SK-N-MC (cell line): ENCODE measurements at regions not wholly inside any gene's neighbourhood (a gene's known extent, or its start where the extent isn't known, plus 50 kb on each side); places are given as distances from the start of the nearest gene placed in this dataset.

Experiments
- EZH2 ChIP-seq: fragments of 200-600 bp; sonication (generic); IDR thresholded peaks from one replicate; pipeline ENCODE4 v1.6.1; 2017; ENCODE audit warnings: antibody characterized with exemption
- FOXP2 ChIP-seq: optimal IDR thresholded peaks from 2 replicates; pipeline ENCODE3; 2011; ENCODE audit warnings: mild to moderate bottlenecking, moderate library complexity; ENCODE audit not compliant: insufficient read depth; ENCODE audit errors: extremely low read length, control extremely low read depth
- POLR2AphosphoS5 ChIP-seq: IDR thresholded peaks from 2 replicates; pipeline ENCODE4 v1.6.1; 2012; ENCODE audit warnings: mild to moderate bottlenecking, low read depth, low read length, borderline replicate concordance

DNA sequence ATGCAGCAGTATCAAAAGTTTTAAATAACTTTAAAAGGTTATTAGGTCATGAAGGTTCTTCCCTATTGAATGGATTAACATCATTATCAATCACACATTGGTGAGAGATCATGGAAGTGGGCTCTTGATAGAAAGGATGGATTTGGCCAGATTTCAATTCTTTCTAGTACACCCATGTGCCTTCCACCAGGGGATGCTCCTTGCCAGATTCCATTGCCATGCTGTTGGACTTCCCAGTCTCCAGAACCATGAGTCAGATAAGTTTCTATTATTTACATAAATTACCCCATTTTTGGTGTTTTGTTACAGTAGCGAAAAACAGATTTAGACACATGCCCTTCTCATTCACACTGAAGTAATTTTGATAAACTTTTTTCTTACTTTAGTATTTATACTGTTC lies 1010.6 kb upstream of the C9orf72 start:
- TF ChIP-seq POLR2AphosphoS5 (no peak), EZH2 (no peak), FOXP2 (no peak)
